HL-60 (cell line): ENCODE measurements at regions not wholly inside any gene's neighbourhood (a gene's known extent, or its start where the extent isn't known, plus 50 kb on each side); places are given as distances from the start of the nearest gene placed in this dataset.

Experiments used
- DNase-seq, 2 experiments: peaks; one replicate each; pipeline ENCODE4 v3.0.0-alpha.2; 2010 to 2020; ENCODE audit warnings: low read depth in 1 of 2, low spot score in 1 of 2
- H3K27ac ChIP-seq: fragments of 250-450 bp; sonication (Bioruptor Pico); replicated peaks from 2 replicates; pipeline ENCODE4 v1.5.1; 2020; ENCODE audit warnings: mild to moderate bottlenecking, moderate library complexity
- H3K27me3 ChIP-seq: fragments of 250-450 bp; sonication (Bioruptor Pico); 2 replicates; pipeline ENCODE4 v1.5.1; 2021; ENCODE audit warnings: mild to moderate bottlenecking, moderate library complexity; ENCODE audit not compliant: insufficient read depth, poor library complexity, severe bottlenecking
- H3K4me3 ChIP-seq: replicated peaks from 2 replicates; pipeline ENCODE4 v1.5.1; 2011; ENCODE audit warnings: mild to moderate bottlenecking, control low read depth, low read length; ENCODE audit not compliant: insufficient read depth
- GABPA ChIP-seq: IDR thresholded peaks from 2 replicates; pipeline ENCODE4 v1.6.1; 2012; ENCODE audit warnings: low read depth
- POLR2AphosphoS5 ChIP-seq: IDR thresholded peaks from 2 replicates; pipeline ENCODE4 v1.6.1; 2012; ENCODE audit warnings: low read depth
- SPI1 ChIP-seq: IDR thresholded peaks from 2 replicates; pipeline ENCODE4 v1.6.1; 2012; ENCODE audit warnings: low read depth, mild to moderate bottlenecking, borderline replicate concordance
- TF ChIP-seq, protein P1 (sequence below): IDR thresholded peaks from one replicate; pipeline ENCODE4 v1.5.1; 2011; ENCODE audit warnings: low read length, control low read depth, inconsistent platforms; ENCODE audit not compliant: insufficient read depth
- TF ChIP-seq, protein P2 (sequence below): IDR thresholded peaks from 2 replicates; pipeline ENCODE4 v1.6.1; 2012; ENCODE audit warnings: low read depth; ENCODE audit not compliant: insufficient replicate concordance

DNA sequence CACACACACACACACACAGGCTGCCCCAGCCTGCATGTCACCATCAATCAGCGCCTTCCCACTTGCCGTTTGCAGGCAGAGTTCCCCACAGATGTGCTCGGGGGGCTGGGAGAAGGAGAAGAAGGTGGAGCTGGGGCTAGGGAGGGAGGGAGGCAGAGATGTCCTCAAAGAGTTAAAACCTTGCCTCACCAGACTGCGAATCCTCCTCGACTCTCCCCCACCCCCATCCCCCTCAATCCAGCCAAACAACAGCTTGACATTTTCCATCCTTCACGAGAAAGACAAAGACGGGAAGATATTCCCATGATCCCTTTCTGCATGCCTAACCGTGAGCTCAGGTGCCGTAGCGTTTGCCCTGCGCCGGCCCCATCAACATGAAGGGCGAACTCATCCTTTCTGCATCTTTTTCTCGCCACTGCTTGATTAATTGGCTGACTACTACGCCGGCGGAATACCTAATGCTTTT, 365.5 kb downstream of the MIAT start:
- Histone ChIP-seq H3K27ac (no peak overlapping the region), H3K4me3 (no peak overlapping the region), H3K27me3 (peaks cover 6% of the 10 kb centered on the region)
- DNase-seq = no peak
- TF ChIP-seq GABPA (no peak), POLR2AphosphoS5 (no peak), SPI1 (no peak)
- TF ChIP-seq, protein P1, sequence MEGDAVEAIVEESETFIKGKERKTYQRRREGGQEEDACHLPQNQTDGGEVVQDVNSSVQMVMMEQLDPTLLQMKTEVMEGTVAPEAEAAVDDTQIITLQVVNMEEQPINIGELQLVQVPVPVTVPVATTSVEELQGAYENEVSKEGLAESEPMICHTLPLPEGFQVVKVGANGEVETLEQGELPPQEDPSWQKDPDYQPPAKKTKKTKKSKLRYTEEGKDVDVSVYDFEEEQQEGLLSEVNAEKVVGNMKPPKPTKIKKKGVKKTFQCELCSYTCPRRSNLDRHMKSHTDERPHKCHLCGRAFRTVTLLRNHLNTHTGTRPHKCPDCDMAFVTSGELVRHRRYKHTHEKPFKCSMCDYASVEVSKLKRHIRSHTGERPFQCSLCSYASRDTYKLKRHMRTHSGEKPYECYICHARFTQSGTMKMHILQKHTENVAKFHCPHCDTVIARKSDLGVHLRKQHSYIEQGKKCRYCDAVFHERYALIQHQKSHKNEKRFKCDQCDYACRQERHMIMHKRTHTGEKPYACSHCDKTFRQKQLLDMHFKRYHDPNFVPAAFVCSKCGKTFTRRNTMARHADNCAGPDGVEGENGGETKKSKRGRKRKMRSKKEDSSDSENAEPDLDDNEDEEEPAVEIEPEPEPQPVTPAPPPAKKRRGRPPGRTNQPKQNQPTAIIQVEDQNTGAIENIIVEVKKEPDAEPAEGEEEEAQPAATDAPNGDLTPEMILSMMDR = no peak
- TF ChIP-seq, protein P2, sequence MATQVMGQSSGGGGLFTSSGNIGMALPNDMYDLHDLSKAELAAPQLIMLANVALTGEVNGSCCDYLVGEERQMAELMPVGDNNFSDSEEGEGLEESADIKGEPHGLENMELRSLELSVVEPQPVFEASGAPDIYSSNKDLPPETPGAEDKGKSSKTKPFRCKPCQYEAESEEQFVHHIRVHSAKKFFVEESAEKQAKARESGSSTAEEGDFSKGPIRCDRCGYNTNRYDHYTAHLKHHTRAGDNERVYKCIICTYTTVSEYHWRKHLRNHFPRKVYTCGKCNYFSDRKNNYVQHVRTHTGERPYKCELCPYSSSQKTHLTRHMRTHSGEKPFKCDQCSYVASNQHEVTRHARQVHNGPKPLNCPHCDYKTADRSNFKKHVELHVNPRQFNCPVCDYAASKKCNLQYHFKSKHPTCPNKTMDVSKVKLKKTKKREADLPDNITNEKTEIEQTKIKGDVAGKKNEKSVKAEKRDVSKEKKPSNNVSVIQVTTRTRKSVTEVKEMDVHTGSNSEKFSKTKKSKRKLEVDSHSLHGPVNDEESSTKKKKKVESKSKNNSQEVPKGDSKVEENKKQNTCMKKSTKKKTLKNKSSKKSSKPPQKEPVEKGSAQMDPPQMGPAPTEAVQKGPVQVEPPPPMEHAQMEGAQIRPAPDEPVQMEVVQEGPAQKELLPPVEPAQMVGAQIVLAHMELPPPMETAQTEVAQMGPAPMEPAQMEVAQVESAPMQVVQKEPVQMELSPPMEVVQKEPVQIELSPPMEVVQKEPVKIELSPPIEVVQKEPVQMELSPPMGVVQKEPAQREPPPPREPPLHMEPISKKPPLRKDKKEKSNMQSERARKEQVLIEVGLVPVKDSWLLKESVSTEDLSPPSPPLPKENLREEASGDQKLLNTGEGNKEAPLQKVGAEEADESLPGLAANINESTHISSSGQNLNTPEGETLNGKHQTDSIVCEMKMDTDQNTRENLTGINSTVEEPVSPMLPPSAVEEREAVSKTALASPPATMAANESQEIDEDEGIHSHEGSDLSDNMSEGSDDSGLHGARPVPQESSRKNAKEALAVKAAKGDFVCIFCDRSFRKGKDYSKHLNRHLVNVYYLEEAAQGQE = no peak

DNA sequence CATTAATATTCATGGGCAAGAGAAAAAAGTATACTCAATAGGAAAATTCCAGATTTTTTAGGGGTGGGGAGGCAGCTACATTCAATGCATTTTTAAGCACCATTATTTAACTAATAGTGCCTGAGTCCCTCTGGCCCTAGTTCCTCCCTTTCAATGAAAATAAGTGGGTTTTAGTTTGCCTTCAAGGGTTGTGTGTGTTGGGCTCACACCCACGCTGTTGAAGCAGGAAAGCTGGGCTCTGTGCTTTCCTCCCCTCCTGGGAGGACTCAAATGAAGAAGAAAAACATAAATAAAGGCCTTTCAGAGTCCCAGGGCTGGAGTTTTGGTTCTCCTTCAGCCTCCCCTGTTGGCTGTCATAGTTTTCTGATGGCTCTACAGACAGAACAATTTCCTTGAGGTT, 366.2 kb downstream of the MIAT start:
- no peak for DNase-seq
- no peak for TF ChIP-seq SPI1
- TF ChIP-seq GABPA = no peak
- no peak for TF ChIP-seq POLR2AphosphoS5
- TF ChIP-seq, protein P1 = no peak
- TF ChIP-seq, protein P2 = no peak
- peaks cover 6% of the 10 kb centered on the region for H3K27me3 ChIP-seq
- H3K27ac ChIP-seq = no peak overlapping the region
- no peak overlapping the region for H3K4me3 ChIP-seq

DNA sequence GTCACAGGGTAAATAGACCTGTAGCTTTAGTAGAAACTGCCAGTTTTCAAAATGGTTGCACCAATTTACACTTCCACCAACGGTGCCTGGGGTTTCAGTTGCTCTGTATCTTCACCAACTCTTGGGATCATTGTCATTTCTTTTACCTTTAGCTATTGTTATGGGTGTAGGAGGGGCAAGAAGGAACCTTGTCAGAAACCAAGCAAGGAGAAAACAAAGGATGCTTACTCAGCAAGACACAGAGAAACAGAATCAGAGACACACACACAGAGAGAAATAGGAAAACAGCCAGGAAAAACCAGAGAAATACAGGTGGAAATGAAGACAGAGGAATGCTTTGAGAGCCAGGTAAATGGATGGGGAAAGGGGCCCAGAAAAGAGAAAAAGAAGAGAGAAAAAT, 367.6 kb downstream of the MIAT start:
- no peak for DNase-seq

More for the DNA sequence above, 367.6 kb downstream of the MIAT start:
- Histone ChIP-seq H3K4me3 (no peak overlapping the region), H3K27me3 (peaks cover 6% of the 10 kb centered on the region), H3K27ac (no peak overlapping the region)
- no peak for TF ChIP-seq POLR2AphosphoS5
- TF ChIP-seq, protein P2 = no peak
- no peak for TF ChIP-seq SPI1
- TF ChIP-seq, protein P1 = no peak
- TF ChIP-seq GABPA = no peak
